ENCODE measurements at regions not wholly inside any gene's neighbourhood (a gene's known extent, or its start where the extent isn't known, plus 50 kb on each side); places are given as distances from the start of the nearest gene placed in this dataset.
"Not testable (repeated sequence)": the region's sequence is repeated elsewhere in the genome, so short reads cannot be mapped to it uniquely, and the experiment has no call there.

DNA sequence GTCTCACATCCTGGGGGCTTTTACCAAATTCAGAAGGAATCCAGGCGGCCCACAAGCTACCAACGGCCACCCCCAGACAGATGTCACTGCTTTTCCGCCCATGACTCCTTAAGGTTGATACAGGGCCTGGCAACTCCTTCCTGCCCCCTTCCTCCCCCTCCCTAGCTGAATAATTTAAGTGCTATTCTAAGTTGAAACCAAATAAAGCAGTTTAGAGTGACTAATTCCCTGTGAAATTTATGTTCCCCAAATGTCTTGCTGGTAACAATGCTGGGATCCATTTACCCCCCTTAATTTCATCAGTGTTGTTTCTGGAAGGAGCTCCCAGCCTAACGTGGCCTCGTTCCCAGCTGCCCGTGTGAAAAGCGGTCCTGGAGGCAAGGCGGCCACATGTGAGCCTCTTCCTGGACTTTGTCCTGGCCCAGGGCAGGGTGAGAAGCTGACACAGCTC lies 109.6 kb downstream of the TMEM130 start:
- no peaks in the 10 kb centered on the region for H3K36me3 ChIP-seq (ENCODE audit: control insufficient read depth in 2 of 2, extremely low read depth in 1 of 2, insufficient read depth in 1 of 2, low read length in 1 of 2)
- ATAC-seq (replicated peaks in 1 of 4), result no peak
- peaks cover 0 to 37% of the 10 kb centered on the region in 2 experiments for H3K27me3 ChIP-seq (replicated peaks in 1 of 2; ENCODE audit: control insufficient read depth in 2 of 2, extremely low read depth in 1 of 2, insufficient read depth in 2 of 2, low read length in 1 of 2)
- Mint-ChIP-seq H3K27me3 (peaks cover 33 to 37% of the 10 kb centered on the region in 2 donors), H3K4me1 (no peaks in the 10 kb centered on the region), H3K9me3 (peaks cover 0 to 8% (median 0%) of the 10 kb centered on the region in 3 donors), H3K36me3 (no peaks in the 10 kb centered on the region), H3K27ac (no peak overlapping the region), H3K4me3 (no peak overlapping the region)
- H3K4me3 ChIP-seq (ENCODE audit: control insufficient read depth in 1 of 2, extremely low read depth in 1 of 2, low read length in 1 of 2), result no peak overlapping the region
- no peak for DNase-seq
- no peaks in the 10 kb centered on the region for H3K4me1 ChIP-seq (ENCODE audit: control insufficient read depth in 1 of 2, extremely low read depth in 1 of 2, insufficient read depth in 2 of 2, low read length in 2 of 2)
- H3K27ac ChIP-seq (ENCODE audit: low read length), result no peak overlapping the region
- CTCF ChIA-PET, result no interaction called here
- POLR2A ChIA-PET, result no interaction called here
- no peaks in the 10 kb centered on the region for H3K9me3 ChIP-seq
- WGBS (ENCODE audit: insufficient coverage), result 56% methylated on average over 6 of the region's 8 CpGs

DNA sequence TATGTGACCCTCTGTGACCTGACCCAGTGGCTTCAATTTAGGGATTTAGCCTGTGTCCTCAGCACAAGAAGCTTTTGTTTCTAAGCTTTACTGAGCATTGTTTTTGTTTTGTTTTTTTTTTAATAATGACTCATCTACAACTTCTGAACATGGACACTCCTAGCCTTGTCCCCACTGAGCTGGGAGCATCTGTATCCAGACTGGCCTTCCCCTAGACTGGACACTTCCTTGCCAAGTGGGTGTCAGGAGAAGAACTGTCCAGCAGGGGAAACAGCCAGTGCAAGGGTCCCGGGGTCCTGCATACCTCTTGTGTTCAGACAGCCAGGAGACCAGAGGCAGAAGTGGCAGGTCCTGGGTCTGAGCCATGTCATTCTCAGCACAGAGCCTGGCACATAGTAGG lies 108.6 kb downstream of the TMEM130 start:
- H3K4me1 Mint-ChIP-seq, result no peaks in the 10 kb centered on the region
- peaks cover 29 to 32% of the 10 kb centered on the region in 2 donors for H3K27me3 Mint-ChIP-seq
- ChIA-PET CTCF (no interaction called here), POLR2A (no interaction called here)
- Histone ChIP-seq H3K4me1 (ENCODE audit: control insufficient read depth in 1 of 2, extremely low read depth in 1 of 2, insufficient read depth in 2 of 2, low read length in 2 of 2) (no peaks in the 10 kb centered on the region), H3K9me3 (no peaks in the 10 kb centered on the region), H3K4me3 (ENCODE audit: control insufficient read depth in 1 of 2, extremely low read depth in 1 of 2, low read length in 1 of 2) (no peak overlapping the region), H3K27ac (ENCODE audit: low read length) (no peak overlapping the region), H3K36me3 (ENCODE audit: control insufficient read depth in 2 of 2, extremely low read depth in 1 of 2, insufficient read depth in 1 of 2, low read length in 1 of 2) (no peaks in the 10 kb centered on the region), H3K27me3 (replicated peaks in 1 of 2; ENCODE audit: control insufficient read depth in 2 of 2, extremely low read depth in 1 of 2, insufficient read depth in 2 of 2, low read length in 1 of 2) (peaks cover 0 to 27% of the 10 kb centered on the region in 2 experiments)
- DNase-seq (no peak), ATAC-seq (replicated peaks in 1 of 4) (no peak)
- H3K36me3 Mint-ChIP-seq, result no peaks in the 10 kb centered on the region
- H3K9me3 Mint-ChIP-seq, result peaks cover 0 to 8% (median 0%) of the 10 kb centered on the region in 3 donors
- no peak overlapping the region for H3K27ac Mint-ChIP-seq
- H3K4me3 Mint-ChIP-seq, result no peak overlapping the region
- WGBS (ENCODE audit: insufficient coverage), result 83% methylated on average over 1 of the region's 1 CpG

DNA sequence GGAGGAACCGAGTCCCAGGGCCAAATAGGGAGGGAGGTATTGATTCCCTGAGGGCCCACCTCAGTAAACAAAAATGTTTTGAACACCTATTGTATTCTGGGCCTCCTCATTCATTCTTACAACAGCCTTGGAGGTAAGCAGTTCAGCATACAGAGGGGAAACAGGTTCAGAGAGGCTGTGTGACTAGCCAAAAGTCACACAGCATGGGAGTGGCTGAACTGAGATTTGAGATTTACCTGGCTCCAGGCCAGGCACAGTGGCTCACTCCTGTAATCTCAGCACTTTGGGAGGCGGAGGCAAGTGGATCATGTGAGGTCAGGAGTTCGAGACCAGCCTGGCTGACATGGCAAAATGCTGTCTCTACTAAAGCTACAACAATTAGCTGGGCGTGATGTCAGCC lies 107.2 kb downstream of the TMEM130 start:
- Mint-ChIP-seq H3K27me3 (peaks cover 27 to 28% of the 10 kb centered on the region in 2 donors), H3K9me3 (peaks cover 0 to 8% (median 0%) of the 10 kb centered on the region in 3 donors), H3K4me3 (no peak overlapping the region), H3K27ac (no peak overlapping the region), H3K36me3 (no peaks in the 10 kb centered on the region), H3K4me1 (no peaks in the 10 kb centered on the region)
- DNase-seq, result no peak
- H3K4me3 ChIP-seq (ENCODE audit: control insufficient read depth in 1 of 2, extremely low read depth in 1 of 2, low read length in 1 of 2), result no peak overlapping the region
- no peaks in the 10 kb centered on the region for H3K9me3 ChIP-seq
- no CpG with 5 or more reads among the region's 4 CpGs for WGBS (ENCODE audit: insufficient coverage)
- POLR2A ChIA-PET, result no interaction called here
- H3K36me3 ChIP-seq (ENCODE audit: control insufficient read depth in 2 of 2, extremely low read depth in 1 of 2, insufficient read depth in 1 of 2, low read length in 1 of 2), result no peaks in the 10 kb centered on the region
- ATAC-seq (replicated peaks in 1 of 4), result no peak
- peaks cover 0 to 25% of the 10 kb centered on the region in 2 experiments for H3K27me3 ChIP-seq (replicated peaks in 1 of 2; ENCODE audit: control insufficient read depth in 2 of 2, extremely low read depth in 1 of 2, insufficient read depth in 2 of 2, low read length in 1 of 2)
- no peak overlapping the region for H3K27ac ChIP-seq (ENCODE audit: low read length)
- CTCF ChIA-PET, result no interaction called here
- no peaks in the 10 kb centered on the region for H3K4me1 ChIP-seq (ENCODE audit: control insufficient read depth in 1 of 2, extremely low read depth in 1 of 2, insufficient read depth in 2 of 2, low read length in 2 of 2)

DNA sequence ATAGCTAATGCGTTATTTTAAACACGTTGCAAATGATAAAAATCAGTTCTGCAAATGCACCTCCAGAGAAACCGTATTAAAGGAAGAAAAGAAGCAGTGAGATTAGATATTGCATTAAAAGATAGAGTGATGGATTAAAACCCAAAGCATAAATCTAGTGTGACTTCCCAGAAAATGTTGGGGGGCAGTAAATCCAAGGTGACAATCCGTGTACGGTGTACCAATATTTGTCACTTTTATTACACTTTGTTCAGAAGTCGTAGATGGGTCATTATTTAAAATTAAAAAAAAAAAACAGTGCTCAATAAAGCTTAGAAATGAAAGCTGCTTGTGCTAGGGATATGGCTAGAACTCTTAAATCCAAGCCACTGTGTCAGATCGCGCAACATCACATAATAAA lies 106.4 kb downstream of the TMEM130 start:
- Mint-ChIP-seq H3K27ac (no peak overlapping the region), H3K4me3 (no peak overlapping the region), H3K27me3 (peaks cover 27 to 34% of the 10 kb centered on the region in 2 donors), H3K9me3 (peaks cover 0 to 8% (median 0%) of the 10 kb centered on the region in 3 donors), H3K4me1 (no peaks in the 10 kb centered on the region), H3K36me3 (no peaks in the 10 kb centered on the region)
- H3K27me3 ChIP-seq (replicated peaks in 1 of 2; ENCODE audit: control insufficient read depth in 2 of 2, extremely low read depth in 1 of 2, insufficient read depth in 2 of 2, low read length in 1 of 2), result peaks cover 0 to 21% of the 10 kb centered on the region in 2 experiments
- WGBS (ENCODE audit: insufficient coverage), result no CpG with 5 or more reads among the region's 8 CpGs
- ATAC-seq (replicated peaks in 1 of 4) (no peak), DNase-seq (no peak)
- no peaks in the 10 kb centered on the region for H3K4me1 ChIP-seq (ENCODE audit: control insufficient read depth in 1 of 2, extremely low read depth in 1 of 2, insufficient read depth in 2 of 2, low read length in 2 of 2)
- H3K4me3 ChIP-seq (ENCODE audit: control insufficient read depth in 1 of 2, extremely low read depth in 1 of 2, low read length in 1 of 2), result no peak overlapping the region
- ChIA-PET POLR2A (no interaction called here), CTCF (no interaction called here)
- no peak overlapping the region for H3K27ac ChIP-seq (ENCODE audit: low read length)
- no peaks in the 10 kb centered on the region for H3K36me3 ChIP-seq (ENCODE audit: control insufficient read depth in 2 of 2, extremely low read depth in 1 of 2, insufficient read depth in 1 of 2, low read length in 1 of 2)
- no peaks in the 10 kb centered on the region for H3K9me3 ChIP-seq

DNA sequence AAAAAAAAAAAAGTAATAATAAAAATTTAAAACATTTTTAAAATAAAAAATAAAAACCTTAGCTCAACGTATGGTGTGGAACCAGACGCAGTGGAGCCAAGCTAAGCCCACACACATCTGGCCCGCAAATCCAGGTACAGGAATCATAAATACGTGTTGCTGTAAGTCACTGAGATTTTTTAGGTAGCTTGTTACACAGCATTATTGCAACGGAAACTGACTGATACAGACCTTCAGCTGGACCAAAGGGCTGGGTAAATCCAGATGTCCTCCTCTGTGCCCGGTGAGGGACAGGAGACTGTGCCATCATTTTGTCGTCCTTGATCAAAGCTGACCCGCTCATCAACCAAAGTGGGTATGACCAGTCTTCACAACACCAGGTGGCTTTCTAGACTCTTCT lies 104.9 kb downstream of the TMEM130 start:
- no peaks in the 10 kb centered on the region for H3K36me3 Mint-ChIP-seq
- no peak for DNase-seq
- H3K4me1 Mint-ChIP-seq, result no peaks in the 10 kb centered on the region
- ATAC-seq (replicated peaks in 1 of 4), result no peak
- Histone ChIP-seq H3K36me3 (ENCODE audit: control insufficient read depth in 2 of 2, extremely low read depth in 1 of 2, insufficient read depth in 1 of 2, low read length in 1 of 2) (no peaks in the 10 kb centered on the region), H3K4me3 (ENCODE audit: control insufficient read depth in 1 of 2, extremely low read depth in 1 of 2, low read length in 1 of 2) (no peak overlapping the region), H3K27me3 (replicated peaks in 1 of 2; ENCODE audit: control insufficient read depth in 2 of 2, extremely low read depth in 1 of 2, insufficient read depth in 2 of 2, low read length in 1 of 2) (peaks cover 0 to 18% of the 10 kb centered on the region in 2 experiments), H3K9me3 (no peaks in the 10 kb centered on the region), H3K4me1 (ENCODE audit: control insufficient read depth in 1 of 2, extremely low read depth in 1 of 2, insufficient read depth in 2 of 2, low read length in 2 of 2) (no peaks in the 10 kb centered on the region), H3K27ac (ENCODE audit: low read length) (no peak overlapping the region)
- no peak overlapping the region for H3K4me3 Mint-ChIP-seq
- ChIA-PET CTCF (interaction anchor here in 1 of 2 donors (0.6 kb wide), 1 partner anchor 342 kb away, joined by 3 read pairs; no protein-coding TSS in a partner anchor), POLR2A (no interaction called here)
- H3K9me3 Mint-ChIP-seq, result no peaks in the 10 kb centered on the region
- H3K27me3 Mint-ChIP-seq, result peaks cover 17 to 29% of the 10 kb centered on the region in 2 donors
- WGBS (ENCODE audit: insufficient coverage), result 59% methylated on average over 8 of the region's 8 CpGs
- H3K27ac Mint-ChIP-seq, result no peak overlapping the region

DNA sequence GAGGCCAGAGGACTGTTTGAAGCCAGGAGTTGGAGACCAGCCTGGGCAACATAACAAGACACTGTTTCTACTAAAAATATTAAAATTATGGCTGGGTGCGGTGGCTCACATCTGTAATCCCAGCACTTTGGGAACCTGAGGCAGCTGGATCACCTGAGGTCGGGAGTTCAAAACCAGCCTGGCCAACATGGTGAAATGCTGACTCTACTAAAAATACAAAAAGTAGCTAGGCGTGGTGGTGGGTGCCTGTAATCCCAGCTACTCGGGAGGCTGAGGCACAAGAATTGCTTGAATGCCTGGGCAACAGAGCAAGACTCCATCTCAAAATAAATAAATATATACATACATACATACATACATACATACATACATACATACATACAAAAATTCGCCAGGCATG lies 99.7 kb downstream of the TMEM130 start:
- H3K4me3 ChIP-seq (ENCODE audit: control insufficient read depth in 1 of 2, extremely low read depth in 1 of 2, low read length in 1 of 2); H3K36me3 ChIP-seq (ENCODE audit: control insufficient read depth in 2 of 2, extremely low read depth in 1 of 2, insufficient read depth in 1 of 2, low read length in 1 of 2); H3K4me3 Mint-ChIP-seq; POLR2A ChIA-PET; ATAC-seq (replicated peaks in 1 of 4); H3K27ac Mint-ChIP-seq; H3K9me3 Mint-ChIP-seq; H3K4me1 ChIP-seq (ENCODE audit: control insufficient read depth in 1 of 2, extremely low read depth in 1 of 2, insufficient read depth in 2 of 2, low read length in 2 of 2); DNase-seq; H3K9me3 ChIP-seq; CTCF ChIA-PET; H3K27ac ChIP-seq (ENCODE audit: low read length); H3K36me3 Mint-ChIP-seq; H3K4me1 Mint-ChIP-seq: not testable (repeated sequence)
- H3K27me3 Mint-ChIP-seq, result peaks cover 4 to 17% of the 10 kb centered on the region in 2 donors
- peaks cover 0 to 20% of the 10 kb centered on the region in 2 experiments for H3K27me3 ChIP-seq (replicated peaks in 1 of 2; ENCODE audit: control insufficient read depth in 2 of 2, extremely low read depth in 1 of 2, insufficient read depth in 2 of 2, low read length in 1 of 2)
- WGBS (ENCODE audit: insufficient coverage), result 88% methylated on average over 2 of the region's 5 CpGs

DNA sequence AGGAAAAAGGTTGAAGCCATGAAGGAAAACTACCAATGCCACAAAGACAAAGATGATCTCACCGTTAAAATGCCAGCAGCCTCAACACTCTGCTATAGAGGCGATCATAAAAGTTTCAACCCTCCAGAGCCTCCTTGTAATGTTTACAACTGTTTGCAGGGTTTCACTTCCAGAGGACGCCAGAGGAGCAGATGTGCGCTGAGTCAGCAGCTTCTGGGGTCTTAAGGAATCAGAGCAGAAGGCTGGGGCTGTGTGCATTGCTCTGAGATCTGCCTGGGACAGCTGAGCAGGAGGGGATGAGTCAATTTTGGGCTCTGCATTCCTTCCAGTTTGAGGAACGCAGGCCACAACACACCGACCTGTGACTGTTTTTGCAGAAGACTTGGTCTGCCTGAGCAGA lies 98.3 kb downstream of the TMEM130 start:
- Histone ChIP-seq H3K4me1 (ENCODE audit: control insufficient read depth in 1 of 2, extremely low read depth in 1 of 2, insufficient read depth in 2 of 2, low read length in 2 of 2) (no peaks in the 10 kb centered on the region), H3K27me3 (replicated peaks in 1 of 2; ENCODE audit: control insufficient read depth in 2 of 2, extremely low read depth in 1 of 2, insufficient read depth in 2 of 2, low read length in 1 of 2) (peaks cover 0 to 25% of the 10 kb centered on the region in 2 experiments), H3K36me3 (ENCODE audit: control insufficient read depth in 2 of 2, extremely low read depth in 1 of 2, insufficient read depth in 1 of 2, low read length in 1 of 2) (no peaks in the 10 kb centered on the region), H3K4me3 (ENCODE audit: control insufficient read depth in 1 of 2, extremely low read depth in 1 of 2, low read length in 1 of 2) (no peak overlapping the region), H3K9me3 (no peaks in the 10 kb centered on the region), H3K27ac (ENCODE audit: low read length) (no peak overlapping the region)
- no peak for DNase-seq
- POLR2A ChIA-PET, result no interaction called here
- no peaks in the 10 kb centered on the region for H3K9me3 Mint-ChIP-seq
- ATAC-seq (replicated peaks in 1 of 4), result no peak
- no peak overlapping the region for H3K4me3 Mint-ChIP-seq
- no peaks in the 10 kb centered on the region for H3K36me3 Mint-ChIP-seq
- peaks cover 0 to 5% (median 0%) of the 10 kb centered on the region in 3 donors for H3K4me1 Mint-ChIP-seq
- peaks cover 4 to 17% of the 10 kb centered on the region in 2 donors for H3K27me3 Mint-ChIP-seq
- 19% methylated on average over 3 of the region's 6 CpGs for WGBS (ENCODE audit: insufficient coverage)
- no peak overlapping the region for H3K27ac Mint-ChIP-seq
- CTCF ChIA-PET, result no interaction called here
